HUDEP-2 (cell line): ENCODE measurements at regions not wholly inside any gene's neighbourhood (a gene's known extent, or its start where the extent isn't known, plus 50 kb on each side); places are given as distances from the start of the nearest gene placed in this dataset.

Experiments used
- DNase-seq, 76 experiments: peaks; one replicate each; lab custom pipeline; 2025; ENCODE audit not compliant: unreplicated experiment in 76 of 76; lab: John Stamatoyannopoulos, UW

GRCh38 chr10:35925493-35925892 is 283.4 kb upstream of the FZD8 start:
- no peak for DNase-seq

GRCh38 chr10:35924759-35925158 is 282.7 kb upstream of the FZD8 start:
- no peak for DNase-seq

GRCh38 chr10:35922876-35923600 is 280.9 kb upstream of the FZD8 start:
- DNase-seq, result no peak

GRCh38 chr10:35921866-35922350 is 279.8 kb upstream of the FZD8 start:
- no peak for DNase-seq

- DNase-seq, result no peak
Observed at GRCh38 chr10:35916791-35917190, 274.7 kb upstream of the FZD8 start.

- DNase-seq, result no peak
Observed at GRCh38 chr10:35913628-35914027, 271.5 kb upstream of the FZD8 start.

- DNase-seq, result no peak
Observed at GRCh38 chr10:35912615-35913569, 270.8 kb upstream of the FZD8 start.

- no peak for DNase-seq
Observed at GRCh38 chr10:35911954-35912353, 269.9 kb upstream of the FZD8 start.

GRCh38 chr10:35911233-35911632 is 269.1 kb upstream of the FZD8 start:
- DNase-seq, result no peak

- DNase-seq, result no peak
Observed at GRCh38 chr10:35910234-35910633, 268.1 kb upstream of the FZD8 start.

GRCh38 chr10:35909121-35909720 is 267.1 kb upstream of the FZD8 start:
- no peak for DNase-seq

GRCh38 chr10:35908451-35908850 is 266.4 kb upstream of the FZD8 start:
- DNase-seq, result no peak

GRCh38 chr10:35907548-35907947 is 265.5 kb upstream of the FZD8 start:
- DNase-seq, result no peak

GRCh38 chr10:35906155-35906554 is 264.1 kb upstream of the FZD8 start:
- no peak for DNase-seq

- DNase-seq, result no peak
Observed at GRCh38 chr10:35903021-35903420, 260.9 kb upstream of the FZD8 start.

GRCh38 chr10:35898716-35899440 is 256.8 kb upstream of the FZD8 start:
- no peak for DNase-seq

- no peak for DNase-seq
Observed at GRCh38 chr10:35896001-35896400, 253.9 kb upstream of the FZD8 start.

- no peak for DNase-seq
Observed at GRCh38 chr10:35895331-35895730, 253.2 kb upstream of the FZD8 start.

GRCh38 chr10:35892526-35892925 is 250.4 kb upstream of the FZD8 start:
- no peak for DNase-seq

- DNase-seq, result no peak
Observed at GRCh38 chr10:35890676-35891495, 248.8 kb upstream of the FZD8 start.
